ENCODE measurements at regions not wholly inside any gene's neighbourhood (a gene's known extent, or its start where the extent isn't known, plus 50 kb on each side); places are given as distances from the start of the nearest gene placed in this dataset.

DNA sequence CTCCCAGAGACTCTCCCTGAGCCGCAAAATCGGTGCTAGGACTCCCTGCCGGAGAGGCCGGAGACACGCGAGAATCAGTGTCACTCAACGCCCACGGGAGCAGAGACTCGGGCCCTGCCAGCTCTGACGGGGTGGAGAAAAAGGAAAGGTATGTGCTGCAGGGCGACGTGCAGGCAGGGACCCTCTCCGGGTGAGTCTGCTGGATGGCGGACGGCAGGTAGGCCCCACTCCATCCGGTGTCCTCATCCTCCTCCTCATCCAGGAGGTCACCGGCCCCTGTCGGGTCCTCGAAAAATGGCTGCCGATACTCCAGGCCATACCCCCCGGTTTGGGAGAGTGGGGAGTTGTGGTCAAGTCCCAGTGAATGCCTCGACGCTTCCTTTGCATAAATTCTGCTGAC lies 110.7 kb downstream of the PMAIP1 start:
- TF ChIP-seq, protein P1, sequence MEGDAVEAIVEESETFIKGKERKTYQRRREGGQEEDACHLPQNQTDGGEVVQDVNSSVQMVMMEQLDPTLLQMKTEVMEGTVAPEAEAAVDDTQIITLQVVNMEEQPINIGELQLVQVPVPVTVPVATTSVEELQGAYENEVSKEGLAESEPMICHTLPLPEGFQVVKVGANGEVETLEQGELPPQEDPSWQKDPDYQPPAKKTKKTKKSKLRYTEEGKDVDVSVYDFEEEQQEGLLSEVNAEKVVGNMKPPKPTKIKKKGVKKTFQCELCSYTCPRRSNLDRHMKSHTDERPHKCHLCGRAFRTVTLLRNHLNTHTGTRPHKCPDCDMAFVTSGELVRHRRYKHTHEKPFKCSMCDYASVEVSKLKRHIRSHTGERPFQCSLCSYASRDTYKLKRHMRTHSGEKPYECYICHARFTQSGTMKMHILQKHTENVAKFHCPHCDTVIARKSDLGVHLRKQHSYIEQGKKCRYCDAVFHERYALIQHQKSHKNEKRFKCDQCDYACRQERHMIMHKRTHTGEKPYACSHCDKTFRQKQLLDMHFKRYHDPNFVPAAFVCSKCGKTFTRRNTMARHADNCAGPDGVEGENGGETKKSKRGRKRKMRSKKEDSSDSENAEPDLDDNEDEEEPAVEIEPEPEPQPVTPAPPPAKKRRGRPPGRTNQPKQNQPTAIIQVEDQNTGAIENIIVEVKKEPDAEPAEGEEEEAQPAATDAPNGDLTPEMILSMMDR (IDR thresholded peaks at IDR 0.05), result no peak
- TF ChIP-seq EP300 (IDR thresholded peaks at IDR 0.05) (no peak), POLR2A (IDR thresholded peaks at IDR 0.05) (no peak)

All from tibial nerve (tissue), 4 donors.